ENCODE measurements at regions not wholly inside any gene's neighbourhood (a gene's known extent, or its start where the extent isn't known, plus 50 kb on each side); places are given as distances from the start of the nearest gene placed in this dataset.

- no peaks in the 10 kb centered on the region for H3K79me2 ChIP-seq (ENCODE audit: control insufficient read depth, low read length)
- no peak overlapping the region for H3K4me2 ChIP-seq (ENCODE audit: low read length)
- no peaks in the 10 kb centered on the region for H3K27me3 ChIP-seq (ENCODE audit: control insufficient read depth, low read length)
- TF ChIP-seq, protein P1, sequence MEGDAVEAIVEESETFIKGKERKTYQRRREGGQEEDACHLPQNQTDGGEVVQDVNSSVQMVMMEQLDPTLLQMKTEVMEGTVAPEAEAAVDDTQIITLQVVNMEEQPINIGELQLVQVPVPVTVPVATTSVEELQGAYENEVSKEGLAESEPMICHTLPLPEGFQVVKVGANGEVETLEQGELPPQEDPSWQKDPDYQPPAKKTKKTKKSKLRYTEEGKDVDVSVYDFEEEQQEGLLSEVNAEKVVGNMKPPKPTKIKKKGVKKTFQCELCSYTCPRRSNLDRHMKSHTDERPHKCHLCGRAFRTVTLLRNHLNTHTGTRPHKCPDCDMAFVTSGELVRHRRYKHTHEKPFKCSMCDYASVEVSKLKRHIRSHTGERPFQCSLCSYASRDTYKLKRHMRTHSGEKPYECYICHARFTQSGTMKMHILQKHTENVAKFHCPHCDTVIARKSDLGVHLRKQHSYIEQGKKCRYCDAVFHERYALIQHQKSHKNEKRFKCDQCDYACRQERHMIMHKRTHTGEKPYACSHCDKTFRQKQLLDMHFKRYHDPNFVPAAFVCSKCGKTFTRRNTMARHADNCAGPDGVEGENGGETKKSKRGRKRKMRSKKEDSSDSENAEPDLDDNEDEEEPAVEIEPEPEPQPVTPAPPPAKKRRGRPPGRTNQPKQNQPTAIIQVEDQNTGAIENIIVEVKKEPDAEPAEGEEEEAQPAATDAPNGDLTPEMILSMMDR (IDR thresholded peaks at IDR 0.05; ENCODE audit: low read depth, low read length, poor library complexity, severe bottlenecking): no peak
- no peak for TF ChIP-seq EZH2phosphoT487 (IDR thresholded peaks at IDR 0.05; ENCODE audit: borderline replicate concordance, low read length)
- H3K9me3 ChIP-seq (ENCODE audit: control insufficient read depth, insufficient read depth, low read length): no peaks in the 10 kb centered on the region
- H3K36me3 ChIP-seq (ENCODE audit: control insufficient read depth, low read length): no peaks in the 10 kb centered on the region
- H3K27ac ChIP-seq (ENCODE audit: low read depth, low read length): no peak overlapping the region
- no peaks in the 10 kb centered on the region for H3K4me1 ChIP-seq (ENCODE audit: control insufficient read depth, low read length)
- no peaks in the 10 kb centered on the region for H3K9me2 ChIP-seq (replicated peaks; ENCODE audit: control insufficient read depth, low read length)
- H3K4me3 ChIP-seq (ENCODE audit: low read length): no peak overlapping the region
- H4K20me1 ChIP-seq (ENCODE audit: control insufficient read depth, insufficient read depth, low read depth, low read length): no peaks in the 10 kb centered on the region
- H3F3A ChIP-seq (ENCODE audit: control insufficient read depth, insufficient read depth): no peaks in the 10 kb centered on the region
These were observed 377.3 kb downstream of the FAM181B start for GRCh38 chr11:82356316-82356715.

- Histone ChIP-seq H3K4me2 (ENCODE audit: low read length) (no peak overlapping the region), H3K36me3 (ENCODE audit: control insufficient read depth, low read length) (no peaks in the 10 kb centered on the region), H3K4me3 (ENCODE audit: low read length) (no peak overlapping the region), H3K9me2 (replicated peaks; ENCODE audit: control insufficient read depth, low read length) (no peaks in the 10 kb centered on the region), H3K27me3 (ENCODE audit: control insufficient read depth, low read length) (no peaks in the 10 kb centered on the region), H3K4me1 (ENCODE audit: control insufficient read depth, low read length) (no peaks in the 10 kb centered on the region), H3K79me2 (ENCODE audit: control insufficient read depth, low read length) (no peaks in the 10 kb centered on the region), H3F3A (ENCODE audit: control insufficient read depth, insufficient read depth) (no peaks in the 10 kb centered on the region), H4K20me1 (ENCODE audit: control insufficient read depth, insufficient read depth, low read depth, low read length) (no peaks in the 10 kb centered on the region), H3K9me3 (ENCODE audit: control insufficient read depth, insufficient read depth, low read length) (no peaks in the 10 kb centered on the region), H3K27ac (ENCODE audit: low read depth, low read length) (no peak overlapping the region)
- TF ChIP-seq EZH2phosphoT487 (IDR thresholded peaks at IDR 0.05; ENCODE audit: borderline replicate concordance, low read length): no peak
- TF ChIP-seq, protein P1 (IDR thresholded peaks at IDR 0.05; ENCODE audit: low read depth, low read length, poor library complexity, severe bottlenecking): no peak
These were observed 378.3 kb downstream of the FAM181B start for GRCh38 chr11:82355313-82355823.

- TF ChIP-seq, protein P1 (IDR thresholded peaks at IDR 0.05; ENCODE audit: low read depth, low read length, poor library complexity, severe bottlenecking): no peak
- no peak for TF ChIP-seq EZH2phosphoT487 (IDR thresholded peaks at IDR 0.05; ENCODE audit: borderline replicate concordance, low read length)
These were observed 406.8 kb downstream of the FAM181B start for GRCh38 chr11:82326853-82327252.

More at GRCh38 chr11:82326853-82327252, 406.8 kb downstream of the FAM181B start:
- H3K9me3 ChIP-seq (ENCODE audit: control insufficient read depth, insufficient read depth, low read length): no peaks in the 10 kb centered on the region
- H3K9me2 ChIP-seq (replicated peaks; ENCODE audit: control insufficient read depth, low read length): no peaks in the 10 kb centered on the region
- H3K4me1 ChIP-seq (ENCODE audit: control insufficient read depth, low read length): no peaks in the 10 kb centered on the region
- H3F3A ChIP-seq (ENCODE audit: control insufficient read depth, insufficient read depth): no peaks in the 10 kb centered on the region
- H3K4me2 ChIP-seq (ENCODE audit: low read length): no peak overlapping the region
- no peak overlapping the region for H3K4me3 ChIP-seq (ENCODE audit: low read length)
- no peak overlapping the region for H3K27ac ChIP-seq (ENCODE audit: low read depth, low read length)
- H3K79me2 ChIP-seq (ENCODE audit: control insufficient read depth, low read length): no peaks in the 10 kb centered on the region
- no peaks in the 10 kb centered on the region for H4K20me1 ChIP-seq (ENCODE audit: control insufficient read depth, insufficient read depth, low read depth, low read length)
- no peaks in the 10 kb centered on the region for H3K36me3 ChIP-seq (ENCODE audit: control insufficient read depth, low read length)
- no peaks in the 10 kb centered on the region for H3K27me3 ChIP-seq (ENCODE audit: control insufficient read depth, low read length)
